H1 (cell line): ENCODE measurements at regions not wholly inside any gene's neighbourhood (a gene's known extent, or its start where the extent isn't known, plus 50 kb on each side); places are given as distances from the start of the nearest gene placed in this dataset.

ENCODE experiments used
- CTCF ChIP-seq, 3 experiments: IDR thresholded peaks; 1 replicate in 2 of 3; 2 replicates in 1 of 3; pipeline versions ENCODE4 v1.5.1 to v1.6.1; 2011; ENCODE audit warnings: low read length in 3 of 3, mild to moderate bottlenecking in 3 of 3, inconsistent platforms in 2 of 3, low read depth in 1 of 3, moderate library complexity in 1 of 3; ENCODE audit not compliant: insufficient read depth in 1 of 3; ENCODE audit errors: control extremely low read depth in 1 of 3
- EGR1 ChIP-seq: IDR thresholded peaks from 2 replicates; pipeline ENCODE4 v1.6.1; 2011; ENCODE audit warnings: low read depth, low read length, borderline replicate concordance
- GABPA ChIP-seq: IDR thresholded peaks from 2 replicates; pipeline ENCODE4 v1.6.1; 2011; ENCODE audit warnings: mild to moderate bottlenecking, low read length, moderate library complexity, borderline replicate concordance; ENCODE audit not compliant: insufficient read depth
- POLR2AphosphoS5 ChIP-seq: IDR thresholded peaks from 2 replicates; pipeline ENCODE4 v1.6.1; 2011; ENCODE audit warnings: low read depth, low read length
- RAD21 ChIP-seq, 2 experiments: IDR thresholded peaks in 1 of 2; conservative IDR thresholded peaks in 1 of 2; 2 replicates each; pipeline ENCODE4 v1.6.1; 2011; ENCODE audit warnings: low read depth in 2 of 2, low read length in 2 of 2, improper control_type of control experiment in 1 of 2, inconsistent platforms in 1 of 2, mild to moderate bottlenecking in 1 of 2, moderate library complexity in 1 of 2
- RBBP5 ChIP-seq: IDR thresholded peaks from 2 replicates; pipeline ENCODE4 v1.7.1; 2012; ENCODE audit warnings: low read depth, mild to moderate bottlenecking, inconsistent platforms, low read length, moderate library complexity, borderline replicate concordance
- RNF2 ChIP-seq: fragments of 200-900, 300-1000 bp; sonication (generic); IDR thresholded peaks from 2 replicates; pipeline ENCODE4 v1.7.1; 2016; ENCODE audit warnings: borderline replicate concordance, low read depth, mild to moderate bottlenecking, antibody characterized with exemption, low read length; ENCODE audit not compliant: poor library complexity, severe bottlenecking; ENCODE audit errors: missing control alignments
- USF2 ChIP-seq: IDR thresholded peaks from 2 replicates; pipeline ENCODE4 v1.6.1; 2011; ENCODE audit warnings: low read length, improper control_type of control experiment
- YY1 ChIP-seq: IDR thresholded peaks from 2 replicates; pipeline ENCODE4 v1.6.1; 2011; ENCODE audit warnings: low read depth, mild to moderate bottlenecking, low read length

- TF ChIP-seq USF2: no peak
- no peak for TF ChIP-seq YY1
- no peak for TF ChIP-seq RAD21 (IDR thresholded peaks at IDR 0.05 in 1 of 2, conservative IDR thresholded peaks at IDR 0.05 in 1 of 2; ENCODE audit: low read depth in 2 of 2, low read length in 2 of 2)
- no peak for TF ChIP-seq POLR2AphosphoS5
- no peak for TF ChIP-seq RBBP5
- no peak for TF ChIP-seq GABPA
- no peak for TF ChIP-seq CTCF (IDR thresholded peaks at IDR 0.05; ENCODE audit: control extremely low read depth in 1 of 3, insufficient read depth in 1 of 3, low read depth in 1 of 3, low read length in 3 of 3)
- TF ChIP-seq RNF2: no peak
- no peak for TF ChIP-seq EGR1
Measured at GRCh38 chr5:125536582-125536981, 790.1 kb upstream of the ZNF608 start.
